SK-N-SH treated with all-trans-retinoic acid at 6 μM for 48 hours (cell line): ENCODE measurements at regions not wholly inside any gene's neighbourhood (a gene's known extent, or its start where the extent isn't known, plus 50 kb on each side); places are given as distances from the start of the nearest gene placed in this dataset.

Experiments
- ATAC-seq: fragments of 200-7000 bp; cut with Tn5 transposase; 3 replicates; pipeline ENCODE4 v1.9.1; 2020; ENCODE audit warnings: mild to moderate bottlenecking, moderate library complexity
- ARNTL ChIP-seq: fragments of 450-650 bp; formaldehyde crosslinking; IDR thresholded peaks from 2 replicates; pipeline ENCODE4 v1.5.0; 2020; ENCODE audit warnings: low read depth, mild to moderate bottlenecking, moderate library complexity, borderline replicate concordance
- BACH2 ChIP-seq: fragments of 250-450 bp; sonication (Bioruptor Pico); IDR thresholded peaks from 2 replicates; pipeline ENCODE4 v1.9.0; 2021; ENCODE audit warnings: mild to moderate bottlenecking, borderline replicate concordance
- ESRRG ChIP-seq: fragments of 250-450 bp; sonication (Bioruptor Pico); IDR thresholded peaks from 2 replicates; pipeline ENCODE4 v1.6.1; 2021; ENCODE audit warnings: mild to moderate bottlenecking
- GLIS3 ChIP-seq: fragments of 250-450 bp; sonication (Bioruptor Pico); IDR thresholded peaks from 2 replicates; pipeline ENCODE4 v1.5.0; 2020; ENCODE audit warnings: mild to moderate bottlenecking, moderate library complexity
- ISL1 ChIP-seq: fragments of 250-450 bp; sonication (Bioruptor Pico); IDR thresholded peaks from 2 replicates; pipeline ENCODE4 v2.1.2; 2022; ENCODE audit warnings: mild to moderate bottlenecking, moderate library complexity
- OSR1 ChIP-seq: fragments of 250-450 bp; sonication (Bioruptor Pico); IDR thresholded peaks from 2 replicates; pipeline ENCODE4 v1.8.0; 2022; ENCODE audit warnings: moderate library complexity, mild to moderate bottlenecking, inconsistent platforms
- POU6F1 ChIP-seq: fragments of 250-450 bp; sonication (Bioruptor Pico); IDR thresholded peaks from 2 replicates; pipeline ENCODE4 v1.8.0; 2021; ENCODE audit warnings: low read depth, mild to moderate bottlenecking, moderate library complexity, borderline replicate concordance
- PPARA ChIP-seq: fragments of 250-450 bp; sonication (Bioruptor Pico); IDR thresholded peaks from 2 replicates; pipeline ENCODE4 v1.5.0; 2020; ENCODE audit warnings: mild to moderate bottlenecking, borderline replicate concordance
- RARB ChIP-seq: fragments of 250-450 bp; sonication (Bioruptor Pico); IDR thresholded peaks from 2 replicates; pipeline ENCODE4 v1.8.0; 2021; ENCODE audit warnings: mild to moderate bottlenecking, moderate library complexity
- SNAI2 ChIP-seq: fragments of 250-450 bp; sonication (Bioruptor Pico); IDR thresholded peaks from 2 replicates; pipeline ENCODE4 v1.5.0; 2020; ENCODE audit warnings: mild to moderate bottlenecking, moderate library complexity
- TCF4 ChIP-seq: fragments of 250-450 bp; sonication (Bioruptor Pico); IDR thresholded peaks from 2 replicates; pipeline ENCODE4 v1.8.0; 2021; ENCODE audit warnings: mild to moderate bottlenecking, moderate library complexity, borderline replicate concordance
- TOX ChIP-seq: fragments of 250-450 bp; sonication (Bioruptor Pico); IDR thresholded peaks from 2 replicates; pipeline ENCODE4 v1.8.0; 2021; ENCODE audit warnings: mild to moderate bottlenecking, moderate library complexity, borderline replicate concordance
- TSHZ2 ChIP-seq: fragments of 250-450 bp; sonication (Bioruptor Pico); IDR thresholded peaks from 2 replicates; pipeline ENCODE4 v1.5.0; 2020; ENCODE audit warnings: mild to moderate bottlenecking, moderate library complexity
- ZC3H10 ChIP-seq: fragments of 250-450 bp; sonication (Bioruptor Pico); IDR thresholded peaks from 2 replicates; pipeline ENCODE4 v1.5.1; 2021; ENCODE audit warnings: mild to moderate bottlenecking, moderate library complexity
- ZFP30 ChIP-seq: fragments of 450-650 bp; formaldehyde crosslinking; IDR thresholded peaks from 2 replicates; pipeline ENCODE4 v1.5.0; 2022; ENCODE audit warnings: mild to moderate bottlenecking, moderate library complexity
- ZNF565 ChIP-seq: fragments of 450-650 bp; formaldehyde crosslinking; conservative IDR thresholded peaks from 2 replicates; pipeline ENCODE4 v1.5.0; 2020; ENCODE audit warnings: low read depth, mild to moderate bottlenecking, moderate library complexity
- ZNF70 ChIP-seq: fragments of 450-650 bp; formaldehyde crosslinking; IDR thresholded peaks from 2 replicates; pipeline ENCODE4 v1.5.0; 2020; ENCODE audit warnings: mild to moderate bottlenecking, moderate library complexity
- ZNF8 ChIP-seq: fragments of 450-650 bp; formaldehyde crosslinking; IDR thresholded peaks from 2 replicates; pipeline ENCODE4 v1.5.0; 2020; ENCODE audit warnings: mild to moderate bottlenecking, moderate library complexity
- TF ChIP-seq, protein P1 (sequence below): fragments of 250-450 bp; sonication (Bioruptor Pico); IDR thresholded peaks from 2 replicates; pipeline ENCODE4 v1.5.1; 2021; ENCODE audit warnings: mild to moderate bottlenecking, moderate library complexity
- TF ChIP-seq, protein P2 (sequence below): fragments of 250-450 bp; sonication (Bioruptor Pico); IDR thresholded peaks from 2 replicates; pipeline ENCODE4 v1.8.0; 2020; ENCODE audit warnings: mild to moderate bottlenecking, moderate library complexity, borderline replicate concordance
- TF ChIP-seq, protein P3 (sequence below): fragments of 250-450 bp; sonication (Bioruptor Pico); IDR thresholded peaks from 2 replicates; pipeline ENCODE4 v1.5.1; 2020; ENCODE audit warnings: low read depth, mild to moderate bottlenecking, moderate library complexity

DNA sequence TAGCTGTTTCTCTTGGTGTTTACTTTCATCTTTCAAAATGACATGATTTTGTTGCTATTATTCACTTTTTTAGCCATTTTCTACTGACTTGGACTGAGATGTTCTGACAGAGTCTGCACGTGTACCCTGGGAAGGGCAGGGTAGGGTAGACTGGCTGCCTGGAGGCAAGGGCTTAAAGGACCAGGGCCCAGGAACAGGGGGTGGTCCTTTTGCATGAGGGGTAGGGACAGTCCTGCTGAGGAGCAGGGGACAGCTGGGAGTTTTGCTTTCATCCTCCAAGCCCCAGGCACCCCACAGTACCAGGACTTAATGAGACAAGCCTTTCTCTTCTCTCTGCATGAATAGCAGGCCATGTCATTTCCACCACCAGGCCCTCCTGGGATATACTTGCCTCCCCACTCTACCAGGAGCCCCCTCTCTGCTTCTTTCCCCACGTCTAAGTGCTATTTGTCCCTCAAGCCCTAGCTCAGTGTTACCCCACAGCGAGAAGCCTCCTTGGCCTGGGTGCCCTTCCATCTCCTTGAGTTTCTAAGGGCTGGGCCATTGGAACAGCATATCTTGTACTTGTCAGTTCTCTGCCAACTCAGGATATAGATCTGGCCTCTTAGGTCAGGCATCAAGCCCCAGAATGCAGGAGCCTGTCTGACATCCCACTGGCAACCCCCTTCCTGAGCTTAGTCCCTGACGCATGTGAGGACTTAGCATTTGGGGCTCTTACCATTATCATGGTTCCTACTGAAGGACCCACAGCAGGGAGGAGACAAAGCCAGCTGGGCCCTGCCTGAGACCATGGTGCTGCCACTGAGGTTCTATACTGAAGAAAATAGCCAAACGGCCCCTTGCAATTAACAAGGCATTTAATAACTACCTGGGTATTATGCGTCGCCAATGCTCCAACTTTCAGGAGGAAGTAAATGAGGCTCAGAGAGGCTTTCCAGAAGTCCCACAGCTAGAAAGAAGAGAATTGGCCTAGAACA lies 78.4 kb upstream of the UNC5B start:
- no peak for TF ChIP-seq PPARA
- no peak for TF ChIP-seq ISL1 (CRISPR knock-in tag)
- TF ChIP-seq ARNTL (CRISPR knock-in tag) = no peak
- no peak for TF ChIP-seq ZC3H10
- TF ChIP-seq GLIS3 (CRISPR knock-in tag) = no peak
- no peak for TF ChIP-seq OSR1
- no peak for TF ChIP-seq TOX (CRISPR knock-in tag)
- no peak for TF ChIP-seq ZNF8
- TF ChIP-seq BACH2 = no peak
- no peak for TF ChIP-seq TCF4 (CRISPR knock-in tag)
- no peak for TF ChIP-seq RARB (CRISPR knock-in tag)
- TF ChIP-seq ZFP30 (CRISPR knock-in tag) = no peak
- TF ChIP-seq, protein P1, sequence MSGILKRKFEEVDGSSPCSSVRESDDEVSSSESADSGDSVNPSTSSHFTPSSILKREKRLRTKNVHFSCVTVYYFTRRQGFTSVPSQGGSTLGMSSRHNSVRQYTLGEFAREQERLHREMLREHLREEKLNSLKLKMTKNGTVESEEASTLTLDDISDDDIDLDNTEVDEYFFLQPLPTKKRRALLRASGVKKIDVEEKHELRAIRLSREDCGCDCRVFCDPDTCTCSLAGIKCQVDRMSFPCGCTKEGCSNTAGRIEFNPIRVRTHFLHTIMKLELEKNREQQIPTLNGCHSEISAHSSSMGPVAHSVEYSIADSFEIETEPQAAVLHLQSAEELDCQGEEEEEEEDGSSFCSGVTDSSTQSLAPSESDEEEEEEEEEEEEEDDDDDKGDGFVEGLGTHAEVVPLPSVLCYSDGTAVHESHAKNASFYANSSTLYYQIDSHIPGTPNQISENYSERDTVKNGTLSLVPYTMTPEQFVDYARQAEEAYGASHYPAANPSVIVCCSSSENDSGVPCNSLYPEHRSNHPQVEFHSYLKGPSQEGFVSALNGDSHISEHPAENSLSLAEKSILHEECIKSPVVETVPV (CRISPR knock-in tag) = no peak
- no peak for TF ChIP-seq TSHZ2
- no peak for TF ChIP-seq POU6F1 (CRISPR knock-in tag)
- TF ChIP-seq ESRRG (CRISPR knock-in tag) = no peak
- TF ChIP-seq SNAI2 = no peak
- ATAC-seq = no peak

- no peak for TF ChIP-seq SNAI2
- TF ChIP-seq BACH2 = no peak
- no peak for TF ChIP-seq ZNF8
- TF ChIP-seq TOX (CRISPR knock-in tag) = no peak
- TF ChIP-seq ISL1 (CRISPR knock-in tag) = no peak
- TF ChIP-seq ZNF70 (CRISPR knock-in tag) = no peak
- TF ChIP-seq RARB (CRISPR knock-in tag) = no peak
- no peak for TF ChIP-seq ARNTL (CRISPR knock-in tag)
- TF ChIP-seq, protein P1 (CRISPR knock-in tag) = no peak
- TF ChIP-seq GLIS3 (CRISPR knock-in tag) = no peak
- TF ChIP-seq, protein P2, sequence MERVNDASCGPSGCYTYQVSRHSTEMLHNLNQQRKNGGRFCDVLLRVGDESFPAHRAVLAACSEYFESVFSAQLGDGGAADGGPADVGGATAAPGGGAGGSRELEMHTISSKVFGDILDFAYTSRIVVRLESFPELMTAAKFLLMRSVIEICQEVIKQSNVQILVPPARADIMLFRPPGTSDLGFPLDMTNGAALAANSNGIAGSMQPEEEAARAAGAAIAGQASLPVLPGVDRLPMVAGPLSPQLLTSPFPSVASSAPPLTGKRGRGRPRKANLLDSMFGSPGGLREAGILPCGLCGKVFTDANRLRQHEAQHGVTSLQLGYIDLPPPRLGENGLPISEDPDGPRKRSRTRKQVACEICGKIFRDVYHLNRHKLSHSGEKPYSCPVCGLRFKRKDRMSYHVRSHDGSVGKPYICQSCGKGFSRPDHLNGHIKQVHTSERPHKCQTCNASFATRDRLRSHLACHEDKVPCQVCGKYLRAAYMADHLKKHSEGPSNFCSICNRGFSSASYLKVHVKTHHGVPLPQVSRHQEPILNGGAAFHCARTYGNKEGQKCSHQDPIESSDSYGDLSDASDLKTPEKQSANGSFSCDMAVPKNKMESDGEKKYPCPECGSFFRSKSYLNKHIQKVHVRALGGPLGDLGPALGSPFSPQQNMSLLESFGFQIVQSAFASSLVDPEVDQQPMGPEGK (CRISPR knock-in tag) = no peak
- no peak for TF ChIP-seq TSHZ2
- TF ChIP-seq ZNF565 (CRISPR knock-in tag) = no peak
- no peak for TF ChIP-seq PPARA
- no peak for TF ChIP-seq TCF4 (CRISPR knock-in tag)
- TF ChIP-seq ESRRG (CRISPR knock-in tag) = no peak
- TF ChIP-seq, protein P3, sequence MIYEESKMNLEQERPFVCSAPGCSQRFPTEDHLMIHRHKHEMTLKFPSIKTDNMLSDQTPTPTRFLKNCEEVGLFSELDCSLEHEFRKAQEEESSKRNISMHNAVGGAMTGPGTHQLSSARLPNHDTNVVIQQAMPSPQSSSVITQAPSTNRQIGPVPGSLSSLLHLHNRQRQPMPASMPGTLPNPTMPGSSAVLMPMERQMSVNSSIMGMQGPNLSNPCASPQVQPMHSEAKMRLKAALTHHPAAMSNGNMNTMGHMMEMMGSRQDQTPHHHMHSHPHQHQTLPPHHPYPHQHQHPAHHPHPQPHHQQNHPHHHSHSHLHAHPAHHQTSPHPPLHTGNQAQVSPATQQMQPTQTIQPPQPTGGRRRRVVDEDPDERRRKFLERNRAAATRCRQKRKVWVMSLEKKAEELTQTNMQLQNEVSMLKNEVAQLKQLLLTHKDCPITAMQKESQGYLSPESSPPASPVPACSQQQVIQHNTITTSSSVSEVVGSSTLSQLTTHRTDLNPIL (CRISPR knock-in tag) = no peak
- no peak for ATAC-seq
These were observed 77.6 kb upstream of the UNC5B start for GRCh38 chr10:71134732-71135211.
